ENCODE measurements at regions not wholly inside any gene's neighbourhood (a gene's known extent, or its start where the extent isn't known, plus 50 kb on each side); places are given as distances from the start of the nearest gene placed in this dataset.

GRCh38 chr10:123379156-123379555 is 225.0 kb downstream of the BUB3 start:
- TF ChIP-seq CTCF (IDR thresholded peaks at IDR 0.05) (no peak), POLR2A (IDR thresholded peaks at IDR 0.05) (no peak)

Data from esophagus squamous epithelium (tissue), 4 donors.